IMR-90 (cell line): ENCODE measurements at regions not wholly inside any gene's neighbourhood (a gene's known extent, or its start where the extent isn't known, plus 50 kb on each side); places are given as distances from the start of the nearest gene placed in this dataset.

Source experiments
- ATAC-seq: fragments of 200-7000 bp; cut with Tn5 transposase; 2 replicates; pipeline ENCODE4 v1.9.1; 2020; ENCODE audit warnings: low read depth, mild to moderate bottlenecking, moderate library complexity
- BruUV-seq: library from RNA; stranded (reverse); fragments of 400-500 nt; replicated peaks from 2 replicates; lab custom pipeline; 2021; lab: Mats Ljungman, UMichigan
- CTCF ChIA-PET: fragments of 300-600 bp; formaldehyde crosslinking; extraction: SDS; loops from one replicate; lab custom pipeline; 2021; ENCODE audit warnings: antibody characterized with exemption; lab: Yijun Ruan, JAX
- POLR2A ChIA-PET: fragments of 300-600 bp; sonication (Branson Sonifier 250); formaldehyde crosslinking; loops from one replicate; lab custom pipeline; 2022; ENCODE audit warnings: antibody characterized with exemption; ENCODE audit not compliant: unreplicated experiment; lab: Charles Lee
- DNase-seq: peaks from one replicate; pipeline ENCODE4 v3.0.0; 2013
- H2AFZ ChIP-seq: replicated peaks from 2 replicates; pipeline ENCODE3; 2013; ENCODE audit warnings: low read length, mild to moderate bottlenecking; ENCODE audit not compliant: poor library complexity
- H2AK5ac ChIP-seq: 2 replicates; pipeline ENCODE4 v1.6.1; 2013; ENCODE audit warnings: low read depth, low read length, inconsistent platforms
- H2AK9ac ChIP-seq: replicated peaks from 2 replicates; pipeline ENCODE3; 2013; ENCODE audit warnings: mild to moderate bottlenecking, low read depth, low read length, moderate library complexity; ENCODE audit not compliant: poor library complexity
- H2BK120ac ChIP-seq: 2 replicates; pipeline ENCODE4 v1.6.1; 2013; ENCODE audit warnings: low read depth, low read length, inconsistent platforms
- H2BK15ac ChIP-seq: 3 replicates; pipeline ENCODE4 v1.6.1; 2013; ENCODE audit warnings: low read depth, low read length, inconsistent platforms
- H2BK20ac ChIP-seq: 2 replicates; pipeline ENCODE4 v1.6.1; 2013; ENCODE audit warnings: low read depth, mild to moderate bottlenecking, inconsistent platforms, low read length, moderate library complexity
- H2BK5ac ChIP-seq: 2 replicates; pipeline ENCODE4 v1.6.1; 2013; ENCODE audit warnings: mild to moderate bottlenecking, low read depth, low read length, inconsistent platforms; ENCODE audit not compliant: poor library complexity, severe bottlenecking
- H3K14ac ChIP-seq: replicated peaks from 2 replicates; pipeline ENCODE4 v1.6.1; 2013; ENCODE audit warnings: low read depth, low read length, inconsistent platforms
- H3K18ac ChIP-seq: 2 replicates; pipeline ENCODE4 v1.6.1; 2013; ENCODE audit warnings: low read depth, low read length, control low read depth
- H3K23ac ChIP-seq: 2 replicates; pipeline ENCODE4 v1.6.1; 2013; ENCODE audit warnings: low read depth, low read length, inconsistent platforms
- H3K27ac ChIP-seq: 2 replicates; pipeline ENCODE4 v1.5.1; 2013; ENCODE audit warnings: mild to moderate bottlenecking, control low read depth, low read length; ENCODE audit not compliant: insufficient read depth
- H3K27me3 ChIP-seq: 2 replicates; pipeline ENCODE4 v1.6.1; 2013; ENCODE audit warnings: low read length; ENCODE audit not compliant: control insufficient read depth, insufficient read depth
- H3K36me3 ChIP-seq: 2 replicates; pipeline ENCODE4 v1.6.1; 2013; ENCODE audit warnings: low read length, mixed read lengths; ENCODE audit not compliant: control insufficient read depth, insufficient read depth
- H3K4ac ChIP-seq: 2 replicates; pipeline ENCODE4 v1.6.1; 2013; ENCODE audit warnings: low read depth, low read length, inconsistent platforms
- H3K4me1 ChIP-seq: 2 replicates; pipeline ENCODE4 v1.6.1; 2013; ENCODE audit warnings: low read length, mixed read lengths; ENCODE audit not compliant: control insufficient read depth, insufficient read depth
- H3K4me2 ChIP-seq: 2 replicates; pipeline ENCODE4 v1.6.1; 2013; ENCODE audit warnings: low read depth, mild to moderate bottlenecking, control low read depth, low read length, moderate library complexity
- H3K4me3 ChIP-seq: 2 replicates; pipeline ENCODE4 v1.5.1; 2013; ENCODE audit warnings: low read depth, mild to moderate bottlenecking, control low read depth, low read length, moderate library complexity; ENCODE audit not compliant: insufficient read depth
- H3K56ac ChIP-seq: 2 replicates; pipeline ENCODE4 v1.6.1; 2013; ENCODE audit warnings: low read length, inconsistent platforms; ENCODE audit not compliant: insufficient read depth; ENCODE audit errors: extremely low read depth
- H3K79me1 ChIP-seq, 2 experiments: 2 replicates each; pipeline ENCODE4 v1.6.1; 2013; ENCODE audit warnings: low read length in 2 of 2, inconsistent platforms in 1 of 2, low read depth in 1 of 2
- H3K9ac ChIP-seq: 2 replicates; pipeline ENCODE4 v1.6.1; 2013; ENCODE audit warnings: low read depth, low read length, control low read depth
- H3K9me1 ChIP-seq: 2 replicates; pipeline ENCODE4 v1.6.1; 2013; ENCODE audit warnings: low read length, inconsistent platforms; ENCODE audit not compliant: insufficient read depth
- H3K9me3 ChIP-seq: 2 replicates; pipeline ENCODE4 v1.6.1; 2013; ENCODE audit warnings: low read length; ENCODE audit not compliant: control insufficient read depth, insufficient read depth
- H4K20me1 ChIP-seq: 2 replicates; pipeline ENCODE4 v1.6.1; 2013; ENCODE audit warnings: low read length, inconsistent platforms; ENCODE audit not compliant: insufficient read depth
- H4K5ac ChIP-seq: 2 replicates; pipeline ENCODE4 v1.6.1; 2013; ENCODE audit warnings: mild to moderate bottlenecking, low read depth, low read length, control low read depth
- H4K8ac ChIP-seq, 2 experiments: 2 replicates each; pipeline ENCODE4 v1.6.1; 2013; ENCODE audit warnings: low read depth in 2 of 2, low read length in 2 of 2, control low read depth in 1 of 2, inconsistent platforms in 1 of 2
- H4K91ac ChIP-seq: 2 replicates; pipeline ENCODE4 v1.6.1; 2013; ENCODE audit warnings: low read depth, low read length, inconsistent platforms; ENCODE audit not compliant: insufficient read depth
- BHLHE40 ChIP-seq: fragments of 150-350 bp; IDR thresholded peaks from 2 replicates; pipeline ENCODE4 v1.6.1; 2016; ENCODE audit warnings: mild to moderate bottlenecking, low read depth, low read length
- CEBPB ChIP-seq: IDR thresholded peaks from 2 replicates; pipeline ENCODE4 v1.6.1; 2012; ENCODE audit warnings: low read depth, low read length, improper control_type of control experiment
- CHD1 ChIP-seq: IDR thresholded peaks from 2 replicates; pipeline ENCODE4 v1.6.1; 2012; ENCODE audit warnings: low read depth, low read length, improper control_type of control experiment
- FOS ChIP-seq: fragments of 150-350 bp; IDR thresholded peaks from 2 replicates; pipeline ENCODE4 v1.6.1; 2016; ENCODE audit warnings: low read depth, low read length
- MAFK ChIP-seq: IDR thresholded peaks from 2 replicates; pipeline ENCODE4 v1.6.1; 2012; ENCODE audit warnings: low read depth, low read length, improper control_type of control experiment
- MAZ ChIP-seq: IDR thresholded peaks from 2 replicates; pipeline ENCODE4 v1.6.1; 2012; ENCODE audit warnings: low read depth, mild to moderate bottlenecking, low read length, improper control_type of control experiment, moderate library complexity, borderline replicate concordance
- MXI1 ChIP-seq: IDR thresholded peaks from 2 replicates; pipeline ENCODE4 v1.6.1; 2012; ENCODE audit warnings: low read depth, mild to moderate bottlenecking, low read length, moderate library complexity, borderline replicate concordance
- NFE2L2 ChIP-seq: fragments of 150-350 bp; IDR thresholded peaks from 2 replicates; pipeline ENCODE4 v1.6.1; 2016; ENCODE audit warnings: low read depth, mild to moderate bottlenecking, low read length
- POLR2A ChIP-seq: IDR thresholded peaks from 2 replicates; pipeline ENCODE4 v1.6.1; 2012; ENCODE audit warnings: mild to moderate bottlenecking, low read depth, low read length
- RAD21 ChIP-seq: IDR thresholded peaks from 2 replicates; pipeline ENCODE4 v1.6.1; 2012; ENCODE audit warnings: low read length, improper control_type of control experiment
- RCOR1 ChIP-seq: IDR thresholded peaks from 2 replicates; pipeline ENCODE4 v1.6.1; 2012; ENCODE audit warnings: mild to moderate bottlenecking, low read length, improper control_type of control experiment; ENCODE audit not compliant: insufficient replicate concordance
- SMC3 ChIP-seq: fragments of 150-350 bp; IDR thresholded peaks from 2 replicates; pipeline ENCODE4 v1.6.1; 2016; ENCODE audit warnings: low read depth, mild to moderate bottlenecking, antibody characterized with exemption, low read length, moderate library complexity
- WGBS, 2 experiments: methylation state at CpG; one replicate each; pipeline versions ENCODE4 v1.1.5 to v1.1.7; 2013; ENCODE audit warnings: missing lambda C conversion rate in 2 of 2; ENCODE audit not compliant: insufficient read length in 1 of 2; ENCODE audit errors: extremely low coverage in 2 of 2; 5-methylcytosine and 5-hydroxymethylcytosine counted together
- dilution Hi-C: fragments of 300-500 bp; cut with HindIII; formaldehyde crosslinking; loops from one replicate; pipeline ENCODE4 v1.14.3; 2018; ENCODE audit warnings: low sequenced_read_pairs; ENCODE audit not compliant: unreplicated experiment
- in situ Hi-C: fragments of 300-500 bp; cut with MboI; formaldehyde crosslinking; loops from 3 replicates; pipeline ENCODE4 v1.14.3; 2019; ENCODE audit warnings: low sequenced_read_pairs, inconsistent platforms, mixed read lengths
- intact Hi-C: fragments of 100-400 bp; cut with micrococcal nuclease; formaldehyde crosslinking; loops from 2 replicates; pipeline ENCODE4 v1.10.0; 2022
- TF ChIP-seq, protein P1 (sequence below): conservative IDR thresholded peaks from 2 replicates; pipeline ENCODE4 v1.5.1; 2012; ENCODE audit warnings: mild to moderate bottlenecking, low read depth, low read length, improper control_type of control experiment
- TF ChIP-seq, protein P2 (sequence below): fragments of 150-350 bp; IDR thresholded peaks from 2 replicates; pipeline ENCODE4 v1.6.1; 2016; ENCODE audit warnings: low read depth, mild to moderate bottlenecking, low read length, moderate library complexity, borderline replicate concordance
- TF ChIP-seq, protein P3 (sequence below): fragments of 150-350 bp; IDR thresholded peaks from 2 replicates; pipeline ENCODE4 v1.6.1; 2017; ENCODE audit warnings: mild to moderate bottlenecking, antibody characterized with exemption, low read length, low read depth

DNA sequence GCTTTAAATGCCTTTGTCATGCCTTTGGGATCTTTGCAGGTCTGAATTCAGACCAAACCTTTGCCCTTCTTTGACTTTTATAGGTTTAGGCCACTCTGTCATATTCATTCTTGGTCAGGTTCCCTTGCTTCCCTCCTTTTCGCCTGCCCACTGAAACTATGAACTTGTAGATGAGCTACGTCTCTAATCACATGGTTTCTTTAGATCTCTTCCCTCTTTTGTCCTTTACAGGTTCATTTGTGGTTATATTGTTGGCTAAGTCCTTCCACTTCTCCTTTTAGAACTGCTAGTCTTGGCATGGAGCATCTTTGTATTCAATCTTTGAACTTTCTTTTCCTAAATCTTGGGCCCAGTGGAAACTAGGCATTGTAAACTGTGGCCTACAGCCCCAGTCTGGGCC lies 104.0 kb upstream of the ZEB1 start:
- H3K9ac ChIP-seq, result no peak overlapping the region
- H2BK5ac ChIP-seq, result no peak overlapping the region
- H3K27ac ChIP-seq, result no peak overlapping the region
- H3K4ac ChIP-seq, result no peak overlapping the region
- no peak overlapping the region for H4K8ac ChIP-seq
- no peaks in the 10 kb centered on the region for H3K9me3 ChIP-seq
- H4K20me1 ChIP-seq, result no peaks in the 10 kb centered on the region
- ATAC-seq, result no peak
- no peak overlapping the region for H3K56ac ChIP-seq
- H4K5ac ChIP-seq, result no peak overlapping the region
- no peaks in the 10 kb centered on the region for H3K79me1 ChIP-seq
- no peak overlapping the region for H3K18ac ChIP-seq
- no peaks in the 10 kb centered on the region for H3K36me3 ChIP-seq
- no peak overlapping the region for H2AK5ac ChIP-seq
- in situ Hi-C loops, result no loop called here
- no peak overlapping the region for H2BK20ac ChIP-seq
- no peaks in the 10 kb centered on the region; the same call in 1 of the 2 replicates for H3K9me1 ChIP-seq
- H2AK9ac ChIP-seq, result no peak overlapping the region
- no peak overlapping the region for H3K23ac ChIP-seq
- H3K4me1 ChIP-seq, result no peaks in the 10 kb centered on the region
- intact Hi-C loops, result no loop called here
- WGBS, 2 experiments, result no CpG with 5 or more reads among the region's 2 CpGs
- TF ChIP-seq, protein P1, sequence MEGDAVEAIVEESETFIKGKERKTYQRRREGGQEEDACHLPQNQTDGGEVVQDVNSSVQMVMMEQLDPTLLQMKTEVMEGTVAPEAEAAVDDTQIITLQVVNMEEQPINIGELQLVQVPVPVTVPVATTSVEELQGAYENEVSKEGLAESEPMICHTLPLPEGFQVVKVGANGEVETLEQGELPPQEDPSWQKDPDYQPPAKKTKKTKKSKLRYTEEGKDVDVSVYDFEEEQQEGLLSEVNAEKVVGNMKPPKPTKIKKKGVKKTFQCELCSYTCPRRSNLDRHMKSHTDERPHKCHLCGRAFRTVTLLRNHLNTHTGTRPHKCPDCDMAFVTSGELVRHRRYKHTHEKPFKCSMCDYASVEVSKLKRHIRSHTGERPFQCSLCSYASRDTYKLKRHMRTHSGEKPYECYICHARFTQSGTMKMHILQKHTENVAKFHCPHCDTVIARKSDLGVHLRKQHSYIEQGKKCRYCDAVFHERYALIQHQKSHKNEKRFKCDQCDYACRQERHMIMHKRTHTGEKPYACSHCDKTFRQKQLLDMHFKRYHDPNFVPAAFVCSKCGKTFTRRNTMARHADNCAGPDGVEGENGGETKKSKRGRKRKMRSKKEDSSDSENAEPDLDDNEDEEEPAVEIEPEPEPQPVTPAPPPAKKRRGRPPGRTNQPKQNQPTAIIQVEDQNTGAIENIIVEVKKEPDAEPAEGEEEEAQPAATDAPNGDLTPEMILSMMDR, result no peak
- TF ChIP-seq, protein P2, sequence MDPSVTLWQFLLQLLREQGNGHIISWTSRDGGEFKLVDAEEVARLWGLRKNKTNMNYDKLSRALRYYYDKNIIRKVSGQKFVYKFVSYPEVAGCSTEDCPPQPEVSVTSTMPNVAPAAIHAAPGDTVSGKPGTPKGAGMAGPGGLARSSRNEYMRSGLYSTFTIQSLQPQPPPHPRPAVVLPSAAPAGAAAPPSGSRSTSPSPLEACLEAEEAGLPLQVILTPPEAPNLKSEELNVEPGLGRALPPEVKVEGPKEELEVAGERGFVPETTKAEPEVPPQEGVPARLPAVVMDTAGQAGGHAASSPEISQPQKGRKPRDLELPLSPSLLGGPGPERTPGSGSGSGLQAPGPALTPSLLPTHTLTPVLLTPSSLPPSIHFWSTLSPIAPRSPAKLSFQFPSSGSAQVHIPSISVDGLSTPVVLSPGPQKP, result no peak
- TF ChIP-seq CEBPB (no peak), BHLHE40 (no peak), FOS (no peak), POLR2A (no peak), RCOR1 (no peak), NFE2L2 (no peak), MXI1 (no peak), CHD1 (no peak), MAFK (no peak), MAZ (no peak), RAD21 (no peak), SMC3 (no peak)
- TF ChIP-seq, protein P3, sequence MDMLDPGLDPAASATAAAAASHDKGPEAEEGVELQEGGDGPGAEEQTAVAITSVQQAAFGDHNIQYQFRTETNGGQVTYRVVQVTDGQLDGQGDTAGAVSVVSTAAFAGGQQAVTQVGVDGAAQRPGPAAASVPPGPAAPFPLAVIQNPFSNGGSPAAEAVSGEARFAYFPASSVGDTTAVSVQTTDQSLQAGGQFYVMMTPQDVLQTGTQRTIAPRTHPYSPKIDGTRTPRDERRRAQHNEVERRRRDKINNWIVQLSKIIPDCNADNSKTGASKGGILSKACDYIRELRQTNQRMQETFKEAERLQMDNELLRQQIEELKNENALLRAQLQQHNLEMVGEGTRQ, result no peak
- no TSS peak for BruUV-seq
- H3K14ac ChIP-seq, result no peak overlapping the region
- H3K4me3 ChIP-seq, result no peak overlapping the region
- no peaks in the 10 kb centered on the region for H3K27me3 ChIP-seq
- no peak overlapping the region for H2AFZ ChIP-seq
- H2BK15ac ChIP-seq, result no peak overlapping the region
- no peak for DNase-seq
- dilution Hi-C loops, result no loop called here
- ChIA-PET CTCF (no interaction called here), POLR2A (no interaction called here)
- no peak overlapping the region for H3K4me2 ChIP-seq
- no peak overlapping the region for H2BK120ac ChIP-seq
- H4K91ac ChIP-seq, result no peak overlapping the region
